K562 (cell line): ENCODE measurements at regions not wholly inside any gene's neighbourhood (a gene's known extent, or its start where the extent isn't known, plus 50 kb on each side); places are given as distances from the start of the nearest gene placed in this dataset.
A peak's percentile ranks its signal among the peaks of the same experiment; 100 is the strongest.

Experiments used
- BRD9 ChIP-seq: fragments of 450-650 bp; IDR thresholded peaks from 2 replicates; pipeline ENCODE4 v1.6.1; 2018; ENCODE audit warnings: low read depth; ENCODE audit not compliant: partially characterized antibody
- CBFA2T2 ChIP-seq: fragments of 450-650 bp; conservative IDR thresholded peaks from 2 replicates; pipeline ENCODE4 v1.6.1; 2017; ENCODE audit warnings: mild to moderate bottlenecking
- CHD4 ChIP-seq: fragments of 200-600 bp; sonication (generic); IDR thresholded peaks from 3 replicates; pipeline ENCODE4 v1.6.1; 2012; ENCODE audit warnings: low read depth, mild to moderate bottlenecking, mixed read lengths, low read length, inconsistent platforms; ENCODE audit not compliant: insufficient read depth, insufficient replicate concordance, poor library complexity, severe bottlenecking
- KHSRP ChIP-seq: fragments of 450-650 bp; IDR thresholded peaks from 2 replicates; pipeline ENCODE4 v1.6.1; 2017
- KLF10 ChIP-seq: fragments of 250-450 bp; sonication (Bioruptor Pico); IDR thresholded peaks from 2 replicates; pipeline ENCODE4 v1.6.1; 2021; ENCODE audit warnings: matching md5 sums
- KLF16 ChIP-seq: IDR thresholded peaks from 2 replicates; pipeline ENCODE4 v1.6.1; 2016; ENCODE audit warnings: antibody characterized with exemption
- NFE2L1 ChIP-seq: fragments of 450-650 bp; IDR thresholded peaks from 2 replicates; pipeline ENCODE4 v1.6.1; 2016; ENCODE audit warnings: missing genetic modification characterization, low read depth, mild to moderate bottlenecking, missing compliant biosample characterization, moderate library complexity, borderline replicate concordance
- NR2F6 ChIP-seq: fragments of 450-650 bp; formaldehyde crosslinking; IDR thresholded peaks from 2 replicates; pipeline ENCODE4 v1.4.0; 2020; ENCODE audit warnings: mild to moderate bottlenecking
- NRF1 ChIP-seq, 2 experiments: fragments of 450-650 bp; IDR thresholded peaks in 1 of 2; conservative IDR thresholded peaks in 1 of 2; 2 replicates each; pipeline ENCODE4 v1.6.1; 2014; ENCODE audit warnings: mild to moderate bottlenecking in 2 of 2
- SAFB2 ChIP-seq: fragments of 200-400 bp; formaldehyde crosslinking; IDR thresholded peaks from 2 replicates; pipeline ENCODE4 v1.6.1; 2018; ENCODE audit warnings: borderline replicate concordance, low read length, low read depth, moderate library complexity; ENCODE audit not compliant: severe bottlenecking
- SIN3A ChIP-seq, 2 experiments: fragments of 150-350 bp in 1 of 2; IDR thresholded peaks; 2 replicates each; pipeline ENCODE4 v1.6.1; 2011 to 2016; ENCODE audit warnings: borderline replicate concordance in 2 of 2, low read depth in 2 of 2, low read length in 2 of 2, mild to moderate bottlenecking in 2 of 2, moderate library complexity in 2 of 2; ENCODE audit not compliant: control insufficient read depth in 1 of 2
- TOE1 ChIP-seq, 2 experiments: fragments of 450-650 bp in 1 of 2; sonication (generic) in 1 of 2; formaldehyde crosslinking in 1 of 2; IDR thresholded peaks; 2 replicates each; pipeline versions ENCODE4 v1.7.1 to v1.8.0; 2016 to 2022; ENCODE audit warnings: borderline replicate concordance in 2 of 2, mild to moderate bottlenecking in 2 of 2, antibody characterized with exemption in 1 of 2, inconsistent platforms in 1 of 2, low read depth in 1 of 2, missing genetic modification reagents in 1 of 2, moderate library complexity in 1 of 2
- WHSC1 ChIP-seq: IDR thresholded peaks from one replicate; pipeline ENCODE4 v1.6.1; 2012; ENCODE audit warnings: low read length, control low read depth, inconsistent platforms
- XRCC4 ChIP-seq: IDR thresholded peaks from one replicate; pipeline ENCODE4 v1.6.1; 2011; ENCODE audit not compliant: insufficient read depth, insufficient read length; ENCODE audit errors: extremely low read depth
- ZBTB7A ChIP-seq: IDR thresholded peaks from 2 replicates; pipeline ENCODE4 v1.6.1; 2011; ENCODE audit warnings: low read depth, mild to moderate bottlenecking, low read length, moderate library complexity, borderline replicate concordance; ENCODE audit not compliant: control insufficient read depth
- ZFP30 ChIP-seq: fragments of 250-450 bp; sonication (Bioruptor Pico); IDR thresholded peaks from 2 replicates; pipeline ENCODE4 v1.8.0; 2022; ENCODE audit warnings: moderate library complexity, mild to moderate bottlenecking, inconsistent platforms, borderline replicate concordance
- ZNF263 ChIP-seq: sonication (generic); formaldehyde crosslinking; IDR thresholded peaks from 2 replicates; pipeline ENCODE4 v1.8.0; 2022; ENCODE audit warnings: mild to moderate bottlenecking, missing genetic modification reagents, borderline replicate concordance
- ZNF41 ChIP-seq: fragments of 250-450 bp; sonication (Bioruptor Pico); conservative IDR thresholded peaks from 2 replicates; pipeline ENCODE4 v1.4.0; 2020; ENCODE audit warnings: mild to moderate bottlenecking
- ZNF431 ChIP-seq: sonication (generic); formaldehyde crosslinking; IDR thresholded peaks from 2 replicates; pipeline ENCODE4 v1.8.0; 2022; ENCODE audit warnings: mild to moderate bottlenecking, missing genetic modification reagents
- ZNF589 ChIP-seq: fragments of 200-800 bp; sonication (Bioruptor generic); IDR thresholded peaks from 2 replicates; pipeline ENCODE4 v1.6.1; 2016; ENCODE audit warnings: low read depth, missing genetic modification characterization, missing compliant biosample characterization
- TF ChIP-seq, protein P1 (sequence below): fragments of 250-450 bp; sonication (Bioruptor Pico); IDR thresholded peaks from 2 replicates; pipeline ENCODE4 v1.8.0; 2022; ENCODE audit warnings: moderate library complexity, mild to moderate bottlenecking, inconsistent platforms
- TF ChIP-seq, protein P2 (sequence below): fragments of 450-650 bp; IDR thresholded peaks from 2 replicates; pipeline ENCODE4 v1.7.1; 2018; ENCODE audit warnings: mild to moderate bottlenecking, low read depth; ENCODE audit not compliant: partially characterized antibody
- TF ChIP-seq, protein P3 (sequence below): fragments of 250-450 bp; sonication (Bioruptor Pico); IDR thresholded peaks from 2 replicates; pipeline ENCODE4 v1.4.0; 2020

DNA sequence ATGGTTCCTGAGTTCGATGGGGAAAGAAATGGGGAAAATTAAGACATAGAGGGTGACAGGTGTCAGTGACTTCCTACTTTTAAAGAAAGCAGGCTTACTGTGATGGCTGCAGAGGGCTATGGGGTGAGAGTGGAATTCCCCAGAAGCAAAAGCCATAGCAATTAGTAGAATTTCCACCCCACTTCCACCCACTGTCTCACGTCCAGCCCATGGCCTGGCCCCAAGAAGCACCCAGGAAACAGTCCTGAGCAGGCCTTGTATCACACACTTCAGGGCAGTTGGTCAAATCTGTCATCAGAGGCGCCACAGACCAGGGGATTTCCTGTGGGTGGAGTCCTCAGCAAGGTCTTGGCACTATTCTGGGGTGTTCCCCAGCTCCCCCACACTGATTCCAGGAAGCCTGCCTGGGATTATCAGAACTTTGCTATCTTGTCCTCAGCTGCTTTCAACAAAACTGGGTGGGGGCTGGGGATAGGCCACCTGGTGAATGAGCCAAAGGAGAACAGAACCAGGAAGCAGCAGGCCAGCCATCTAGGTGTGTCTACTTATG is 120.1 kb upstream of the CCND2 start (continued):
- TF ChIP-seq, protein P1, sequence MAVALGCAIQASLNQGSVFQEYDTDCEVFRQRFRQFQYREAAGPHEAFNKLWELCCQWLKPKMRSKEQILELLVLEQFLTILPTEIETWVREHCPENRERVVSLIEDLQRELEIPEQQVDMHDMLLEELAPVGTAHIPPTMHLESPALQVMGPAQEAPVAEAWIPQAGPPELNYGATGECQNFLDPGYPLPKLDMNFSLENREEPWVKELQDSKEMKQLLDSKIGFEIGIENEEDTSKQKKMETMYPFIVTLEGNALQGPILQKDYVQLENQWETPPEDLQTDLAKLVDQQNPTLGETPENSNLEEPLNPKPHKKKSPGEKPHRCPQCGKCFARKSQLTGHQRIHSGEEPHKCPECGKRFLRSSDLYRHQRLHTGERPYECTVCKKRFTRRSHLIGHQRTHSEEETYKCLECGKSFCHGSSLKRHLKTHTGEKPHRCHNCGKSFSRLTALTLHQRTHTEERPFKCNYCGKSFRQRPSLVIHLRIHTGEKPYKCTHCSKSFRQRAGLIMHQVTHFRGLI (CRISPR knock-in tag) = no peak
- TF ChIP-seq KHSRP (no peak), ZFP30 (CRISPR knock-in tag) (no peak), CHD4 (no peak), XRCC4 (no peak), ZNF263 (CRISPR knock-in tag) (no peak), KLF16 (peak; percentile 88), ZNF589 (CRISPR knock-in tag) (peak; percentile 54; the same call in 1 of the 2 replicates), WHSC1 (no peak), ZBTB7A (no peak), SAFB2 (no peak), KLF10 (CRISPR knock-in tag) (no peak), SIN3A (IDR thresholded peaks at IDR 0.05; ENCODE audit: borderline replicate concordance in 2 of 2, control insufficient read depth in 1 of 2, low read depth in 2 of 2, low read length in 2 of 2) (0 out of 4 replicates have a peak, but pooled peaks of 1 of the 2 experiments have one; percentile 50), NR2F6 (CRISPR knock-in tag) (no peak), CBFA2T2 (peak; percentile 90), NRF1 (conservative IDR thresholded peaks at IDR 0.05 in 1 of 2, IDR thresholded peaks at IDR 0.05 in 1 of 2) (peak; percentile 26 to 29; a peak in 2 of 4 replicates), BRD9 (no peak), NFE2L1 (tag) (no peak), ZNF41 (CRISPR knock-in tag) (no peak), TOE1 (IDR thresholded peaks at IDR 0.05; ENCODE audit: borderline replicate concordance) (no peak), TOE1 (CRISPR knock-in tag; IDR thresholded peaks at IDR 0.05; ENCODE audit: borderline replicate concordance, low read depth) (no peak), ZNF431 (CRISPR knock-in tag) (no peak)
- TF ChIP-seq, protein P2, sequence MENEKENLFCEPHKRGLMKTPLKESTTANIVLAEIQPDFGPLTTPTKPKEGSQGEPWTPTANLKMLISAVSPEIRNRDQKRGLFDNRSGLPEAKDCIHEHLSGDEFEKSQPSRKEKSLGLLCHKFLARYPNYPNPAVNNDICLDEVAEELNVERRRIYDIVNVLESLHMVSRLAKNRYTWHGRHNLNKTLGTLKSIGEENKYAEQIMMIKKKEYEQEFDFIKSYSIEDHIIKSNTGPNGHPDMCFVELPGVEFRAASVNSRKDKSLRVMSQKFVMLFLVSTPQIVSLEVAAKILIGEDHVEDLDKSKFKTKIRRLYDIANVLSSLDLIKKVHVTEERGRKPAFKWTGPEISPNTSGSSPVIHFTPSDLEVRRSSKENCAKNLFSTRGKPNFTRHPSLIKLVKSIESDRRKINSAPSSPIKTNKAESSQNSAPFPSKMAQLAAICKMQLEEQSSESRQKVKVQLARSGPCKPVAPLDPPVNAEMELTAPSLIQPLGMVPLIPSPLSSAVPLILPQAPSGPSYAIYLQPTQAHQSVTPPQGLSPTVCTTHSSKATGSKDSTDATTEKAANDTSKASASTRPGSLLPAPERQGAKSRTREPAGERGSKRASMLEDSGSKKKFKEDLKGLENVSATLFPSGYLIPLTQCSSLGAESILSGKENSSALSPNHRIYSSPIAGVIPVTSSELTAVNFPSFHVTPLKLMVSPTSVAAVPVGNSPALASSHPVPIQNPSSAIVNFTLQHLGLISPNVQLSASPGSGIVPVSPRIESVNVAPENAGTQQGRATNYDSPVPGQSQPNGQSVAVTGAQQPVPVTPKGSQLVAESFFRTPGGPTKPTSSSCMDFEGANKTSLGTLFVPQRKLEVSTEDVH = peak; percentile 87
- TF ChIP-seq, protein P3, sequence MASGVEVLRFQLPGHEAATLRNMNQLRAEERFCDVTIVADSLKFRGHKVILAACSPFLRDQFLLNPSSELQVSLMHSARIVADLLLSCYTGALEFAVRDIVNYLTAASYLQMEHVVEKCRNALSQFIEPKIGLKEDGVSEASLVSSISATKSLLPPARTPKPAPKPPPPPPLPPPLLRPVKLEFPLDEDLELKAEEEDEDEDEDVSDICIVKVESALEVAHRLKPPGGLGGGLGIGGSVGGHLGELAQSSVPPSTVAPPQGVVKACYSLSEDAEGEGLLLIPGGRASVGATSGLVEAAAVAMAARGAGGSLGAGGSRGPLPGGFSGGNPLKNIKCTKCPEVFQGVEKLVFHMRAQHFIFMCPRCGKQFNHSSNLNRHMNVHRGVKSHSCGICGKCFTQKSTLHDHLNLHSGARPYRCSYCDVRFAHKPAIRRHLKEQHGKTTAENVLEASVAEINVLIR = no peak
